HT-29 (cell line): ENCODE measurements at regions not wholly inside any gene's neighbourhood (a gene's known extent, or its start where the extent isn't known, plus 50 kb on each side); places are given as distances from the start of the nearest gene placed in this dataset.

ENCODE experiments used
- DNase-seq: peaks from one replicate; pipeline ENCODE4 v3.0.0-alpha.2; 2015; ENCODE audit warnings: low spot score

DNA sequence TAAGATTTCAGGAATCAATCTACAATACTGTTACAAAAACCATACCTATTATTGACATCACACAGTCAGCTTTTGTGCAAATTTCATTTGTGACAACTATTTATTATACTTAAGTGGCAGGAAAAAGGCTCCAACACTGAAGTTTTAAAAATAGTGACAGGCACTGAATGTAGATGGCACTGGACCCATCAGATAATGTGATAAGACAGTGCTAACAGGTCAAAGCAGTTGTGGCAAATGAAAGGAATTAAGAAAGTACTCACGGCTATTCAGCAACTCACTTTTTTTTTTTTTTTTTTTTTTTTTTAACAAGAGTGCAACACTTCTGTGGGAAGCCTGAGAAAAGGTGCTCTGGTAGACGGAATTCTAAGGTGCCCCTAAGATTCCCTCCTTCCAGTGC lies 115.0 kb upstream of the MEF2C start:
- DNase-seq = no peak

DNA sequence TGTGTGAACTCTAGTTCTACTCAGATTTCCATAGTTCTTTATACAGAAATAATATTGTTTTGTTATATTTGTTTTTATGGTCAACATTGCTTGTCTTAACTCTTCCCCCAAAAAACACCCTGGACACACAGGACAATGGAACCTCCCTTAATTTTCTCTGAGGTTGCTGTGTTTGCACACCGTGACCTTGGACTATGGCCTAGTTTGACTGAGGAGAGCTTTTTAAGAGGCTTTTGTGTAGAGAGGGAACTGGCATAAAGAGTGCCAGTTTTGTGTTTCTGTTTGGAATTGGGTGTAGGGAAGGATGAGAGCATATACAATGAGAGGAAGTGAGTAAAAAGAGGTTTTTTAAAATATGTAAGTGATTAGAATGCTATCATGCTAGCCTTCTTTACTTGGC lies 101.1 kb upstream of the MEF2C start:
- DNase-seq = no peak

DNA sequence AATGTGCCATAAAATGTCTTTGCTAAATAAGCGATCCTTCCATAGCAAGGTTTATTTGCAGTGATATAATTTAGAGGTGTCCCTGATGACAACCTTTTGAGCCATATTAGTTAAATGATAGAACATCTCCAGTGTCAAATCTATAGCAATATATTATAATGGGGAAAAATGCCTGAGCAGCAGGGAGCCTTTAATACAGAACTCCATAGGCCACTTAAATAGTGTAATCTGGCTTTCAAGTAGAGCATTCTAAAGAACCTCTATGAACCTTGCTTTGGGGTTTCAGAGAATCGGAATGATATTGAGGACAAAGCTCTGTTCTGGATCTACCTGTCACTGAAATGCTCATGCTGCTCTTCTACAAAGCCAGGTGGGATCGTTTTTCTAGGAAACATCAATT lies 96.7 kb upstream of the MEF2C start:
- no peak for DNase-seq

DNA sequence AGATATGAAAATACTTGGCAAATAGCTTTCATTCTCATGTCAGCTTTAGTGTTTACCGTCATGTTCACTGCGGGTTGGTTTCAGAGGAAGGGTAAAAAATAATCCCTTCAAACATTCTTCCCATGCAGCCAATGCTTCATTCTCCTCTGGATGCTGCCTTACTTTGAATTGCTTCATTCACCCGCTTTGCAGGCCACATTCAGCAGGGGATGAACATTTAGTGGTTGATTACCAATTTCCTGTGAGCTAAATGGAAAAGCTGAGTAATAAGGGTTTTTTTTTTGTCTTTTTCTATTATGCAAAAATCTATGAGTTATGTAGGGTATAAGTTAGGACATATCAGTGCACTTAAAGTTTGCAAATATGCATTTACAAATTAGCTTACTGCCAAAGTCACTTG lies 96.3 kb upstream of the MEF2C start:
- no peak for DNase-seq

- no peak for DNase-seq
Observed at GRCh38 chr5:88976914-88977313, 93.9 kb upstream of the MEF2C start.

GRCh38 chr5:88967633-88968585 lies 84.9 kb upstream of the MEF2C start:
- no peak for DNase-seq

DNA sequence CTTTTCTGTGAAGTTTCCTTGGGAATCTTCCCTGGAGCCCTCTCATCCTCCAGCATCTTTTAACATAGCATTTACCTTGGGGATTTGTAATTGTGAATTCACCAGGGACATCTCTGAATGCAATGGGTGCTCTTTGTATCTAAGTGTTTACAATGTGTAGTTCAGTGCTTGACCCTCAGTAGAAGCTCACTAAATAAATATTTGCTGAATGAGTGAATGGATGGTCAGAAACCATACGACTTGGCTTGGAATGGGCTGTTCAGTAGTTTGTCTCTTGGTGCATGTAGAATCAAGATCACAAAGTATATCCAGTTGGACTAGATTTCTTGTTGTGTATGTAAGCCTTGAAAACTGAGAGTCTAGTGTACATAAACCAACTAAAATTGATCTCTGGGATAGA lies 81.8 kb upstream of the MEF2C start:
- no peak for DNase-seq

DNA sequence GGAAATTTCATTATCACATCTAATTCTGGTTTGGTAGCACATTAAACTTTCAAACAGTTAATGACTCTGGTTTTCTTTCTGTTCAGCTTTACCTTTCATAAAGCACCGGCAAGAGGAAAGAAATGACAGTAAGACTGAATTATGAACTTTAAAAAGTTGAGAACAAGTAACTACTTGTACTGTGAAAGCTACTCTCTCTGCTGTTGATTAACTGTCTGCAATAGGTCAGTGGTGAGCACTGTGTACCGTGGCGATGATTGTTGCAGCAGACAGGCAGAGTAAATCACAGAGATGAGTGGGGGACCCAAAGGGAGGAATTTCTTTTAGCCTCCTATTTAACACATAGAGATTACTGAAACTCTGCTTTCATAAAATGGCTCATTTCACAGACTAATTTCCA lies 74.0 kb upstream of the MEF2C start:
- no peak for DNase-seq

GRCh38 chr5:88956416-88956815 lies 73.4 kb upstream of the MEF2C start:
- DNase-seq = no peak

GRCh38 chr5:88955403-88955802 lies 72.4 kb upstream of the MEF2C start:
- DNase-seq = no peak

DNA sequence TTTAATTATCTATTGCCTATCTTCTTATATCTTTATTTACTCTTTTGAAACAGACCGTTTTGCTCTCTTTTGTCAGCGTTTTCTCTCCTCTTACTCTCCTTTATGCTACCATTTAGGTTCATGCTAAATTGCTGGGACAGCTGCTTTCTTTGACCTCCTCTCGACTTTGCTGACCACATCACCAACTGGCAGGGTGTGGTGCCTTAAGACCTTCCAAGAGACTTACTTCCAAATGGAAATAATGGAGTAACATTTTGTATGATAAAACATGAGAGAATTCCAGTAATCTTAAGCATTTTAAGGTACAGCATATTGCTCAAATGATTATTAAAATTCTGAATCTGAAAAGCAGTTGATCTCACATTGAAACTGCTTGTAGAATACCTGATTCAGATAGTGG lies 71.5 kb upstream of the MEF2C start:
- no peak for DNase-seq

- no peak for DNase-seq
Observed at GRCh38 chr5:88952996-88953643, 70.1 kb upstream of the MEF2C start.

GRCh38 chr5:88952344-88952743 lies 69.4 kb upstream of the MEF2C start:
- DNase-seq = peak; percentile 32

DNA sequence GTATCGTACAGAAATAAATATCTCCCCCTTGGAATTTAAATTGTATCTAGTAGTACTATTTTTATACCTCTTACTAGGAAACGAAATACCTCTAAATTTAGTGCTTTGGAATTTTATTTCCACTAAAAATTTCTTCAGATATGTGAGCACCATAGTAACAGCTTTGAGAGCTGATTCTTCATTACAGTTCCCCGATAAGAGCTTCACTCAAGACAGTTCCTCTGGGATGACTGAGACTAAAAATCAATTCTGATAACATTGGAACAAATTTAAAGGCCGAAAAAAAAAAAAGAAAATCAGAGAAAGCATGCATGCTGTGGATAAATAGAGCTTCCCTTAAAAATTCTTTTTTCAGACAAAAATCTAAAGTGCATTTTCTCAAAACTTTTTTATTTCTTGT lies 68.5 kb upstream of the MEF2C start:
- no peak for DNase-seq

DNA sequence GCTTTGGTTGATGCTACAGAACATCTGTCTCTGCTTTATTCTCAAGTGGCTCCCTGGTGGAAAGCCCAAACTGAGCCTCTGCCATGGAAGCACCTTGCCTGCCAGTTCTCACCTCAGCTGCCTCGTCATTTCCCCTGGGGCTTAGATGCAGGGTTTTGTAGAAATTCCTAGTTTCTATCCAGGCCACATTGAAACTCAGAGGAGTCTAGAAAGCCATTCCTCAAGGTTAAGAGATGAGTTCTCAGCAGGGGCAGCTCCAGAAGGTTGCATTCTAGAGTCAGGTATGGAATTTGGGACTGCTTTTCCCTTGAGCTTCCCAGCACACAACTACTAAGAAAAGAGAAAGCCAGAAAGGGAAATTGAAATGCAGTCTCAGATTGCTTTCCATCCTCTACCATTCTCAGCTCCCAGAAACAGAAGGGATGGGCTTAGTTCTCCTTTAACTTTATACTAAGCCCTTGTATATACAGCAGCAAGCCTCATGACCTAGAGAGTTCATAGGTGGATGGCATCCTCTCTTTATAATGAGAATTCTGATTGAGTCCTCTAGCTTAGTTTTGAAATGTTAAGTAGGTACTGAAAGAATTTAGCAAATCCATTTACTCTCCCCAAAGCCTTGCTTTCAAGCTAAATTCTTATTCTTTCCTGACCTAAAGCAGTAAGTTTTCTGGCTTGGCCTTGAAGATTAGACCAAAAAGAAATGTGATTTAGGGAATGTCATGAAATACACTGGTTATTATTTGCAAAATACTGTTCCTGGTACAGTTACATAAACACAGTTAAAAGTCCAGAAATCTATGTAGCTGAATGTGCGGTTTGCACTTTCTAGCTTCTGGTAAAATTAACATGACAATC lies 66.0 kb upstream of the MEF2C start:
- DNase-seq = no peak

DNA sequence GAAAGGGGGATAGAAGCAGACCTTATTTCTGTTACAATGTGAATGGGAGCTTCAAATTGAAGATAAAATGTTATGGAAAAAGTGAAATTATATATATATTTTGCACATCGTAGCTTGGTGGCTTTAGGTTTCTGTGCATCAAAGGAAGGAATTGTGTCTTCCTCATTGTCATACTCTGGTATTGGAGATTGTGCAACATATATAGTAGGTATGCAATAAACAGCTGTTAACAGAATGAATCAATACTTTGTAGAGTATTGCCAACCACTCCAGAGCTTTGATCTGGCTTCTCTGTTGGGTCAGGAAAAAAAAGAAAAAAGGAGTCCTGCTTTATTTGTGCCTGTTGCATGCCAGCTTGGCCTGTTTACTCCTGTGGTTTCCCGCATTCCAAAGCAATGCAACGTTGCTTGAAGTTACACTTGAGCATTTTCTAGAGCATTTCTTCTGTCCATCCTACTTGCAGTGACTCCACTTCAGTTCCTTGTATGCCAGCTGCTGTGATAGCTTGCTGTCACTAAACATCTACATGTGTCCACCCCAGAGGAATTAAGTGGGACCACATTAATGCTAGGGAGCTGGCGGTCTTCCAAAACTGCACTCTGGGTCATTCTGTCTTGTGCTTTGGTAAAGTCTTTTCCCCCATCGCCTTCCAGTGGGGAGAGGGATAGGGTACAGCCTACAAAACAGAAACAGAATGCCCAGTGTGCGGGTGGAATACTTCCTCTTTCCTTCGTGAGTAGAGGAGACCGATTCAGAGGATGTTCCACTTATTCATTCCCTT lies 62.0 kb upstream of the MEF2C start:
- peak; percentile 15 for DNase-seq

GRCh38 chr5:88941581-88941980 lies 58.6 kb upstream of the MEF2C start:
- no peak for DNase-seq

DNA sequence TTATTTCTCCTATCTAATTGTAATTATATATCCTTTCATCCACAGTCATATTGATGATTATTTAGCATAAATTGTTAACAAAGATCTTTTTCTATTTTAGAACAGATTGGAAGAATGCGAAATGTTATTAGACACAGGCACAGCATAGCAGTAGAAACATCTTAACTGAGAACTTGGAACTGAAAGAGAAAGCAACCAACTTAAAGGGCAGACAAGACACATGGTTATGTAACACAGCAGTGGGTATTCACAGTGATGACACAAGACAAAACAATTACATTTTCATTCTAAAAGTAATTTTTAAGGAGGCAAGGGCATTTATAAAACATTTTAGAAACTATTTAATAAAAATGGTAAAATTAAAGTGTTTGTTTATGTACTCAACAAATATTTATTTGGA lies 57.7 kb upstream of the MEF2C start:
- DNase-seq = no peak

DNA sequence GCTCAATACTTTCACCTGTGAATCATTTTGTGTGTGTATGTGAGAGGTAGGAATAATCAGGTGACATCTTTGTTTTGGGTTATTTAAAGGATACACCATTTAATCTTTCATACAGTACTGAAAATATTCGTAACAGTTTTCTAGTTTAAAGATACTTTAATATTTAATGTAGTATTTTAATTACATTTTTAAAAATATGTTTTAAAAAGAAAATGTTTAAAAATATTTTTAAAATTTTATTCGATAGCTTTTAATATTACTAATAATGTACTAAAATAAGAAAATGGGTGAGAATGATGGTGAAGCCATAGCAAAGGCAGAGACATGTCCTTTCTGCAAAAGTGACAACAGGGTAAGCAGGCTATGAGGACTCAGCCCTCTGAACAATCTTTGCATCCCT lies 56.3 kb upstream of the MEF2C start:
- no peak for DNase-seq

DNA sequence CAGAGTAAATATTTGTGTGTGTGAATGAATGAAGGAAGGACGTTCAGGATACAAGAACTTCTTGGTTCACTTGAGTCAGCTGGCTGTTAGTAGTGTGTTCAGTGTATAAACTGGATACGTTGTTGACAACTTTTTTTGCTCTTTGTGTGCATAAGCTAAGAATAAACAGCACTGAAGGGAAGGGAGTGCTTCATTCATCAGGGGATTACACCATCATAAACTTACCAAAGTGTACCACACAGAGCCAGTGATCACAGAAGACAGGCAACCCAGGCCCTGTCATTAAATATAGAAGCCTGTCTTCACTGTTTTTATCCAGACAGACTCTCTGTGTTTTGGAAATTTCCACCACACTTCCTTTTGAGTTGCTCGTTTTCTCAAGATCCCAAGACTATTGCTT lies 55.5 kb upstream of the MEF2C start:
- no peak for DNase-seq

GRCh38 chr5:88937406-88937805 lies 54.4 kb upstream of the MEF2C start:
- DNase-seq = no peak
